ENCODE measurements at regions not wholly inside any gene's neighbourhood (a gene's known extent, or its start where the extent isn't known, plus 50 kb on each side); places are given as distances from the start of the nearest gene placed in this dataset.

DNA sequence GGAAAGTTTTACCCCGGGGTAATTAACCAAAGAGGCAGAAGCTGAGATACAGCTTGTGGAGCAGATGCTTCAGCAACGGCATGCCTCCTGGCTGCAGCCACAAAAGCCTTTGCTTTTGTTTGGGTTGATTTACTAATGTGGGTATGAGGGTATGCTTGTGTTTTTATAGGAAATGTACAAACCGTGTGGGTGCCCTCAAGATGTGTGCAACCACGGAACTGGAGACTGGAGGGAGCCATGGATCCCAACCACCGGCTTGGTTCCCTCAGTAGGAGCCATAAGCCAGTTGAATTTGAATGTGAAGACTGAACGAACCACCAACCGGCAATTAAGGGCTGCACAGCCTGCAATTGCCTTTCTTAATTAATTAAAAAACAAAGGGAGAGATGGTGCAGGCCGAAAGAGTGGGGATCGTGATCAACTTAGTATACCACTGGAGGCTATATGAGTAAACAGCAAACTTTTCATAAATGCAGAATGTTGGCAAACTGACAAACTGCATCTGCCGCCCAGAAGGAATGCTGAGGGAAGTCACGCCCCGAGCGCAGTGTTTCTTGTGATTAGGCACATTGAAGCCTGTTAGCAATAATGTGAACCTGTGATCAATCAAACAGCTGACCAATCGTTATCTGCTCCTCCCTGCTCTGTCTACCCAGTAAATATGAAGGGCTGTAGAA is 104.1 kb downstream of the DISP1 start:
- intact Hi-C loops (cut with micrococcal nuclease) (no loop called here), dilution Hi-C loops (cut with MboI; ENCODE audit: extremely low pct_ligation_motif_present, low sequenced_read_pairs) (no loop called here)
- Histone ChIP-seq H2AFZ (ENCODE audit: low read depth, low read length) (no peak overlapping the region), H3K9me1 (replicated peaks; ENCODE audit: control insufficient read depth, extremely low read depth, insufficient read depth, low read length) (no peaks in the 10 kb centered on the region), H3K36me3 (ENCODE audit: control insufficient read depth in 2 of 2, extremely low read depth in 1 of 2, insufficient read depth in 2 of 2, low read length in 2 of 2) (no peaks in the 10 kb centered on the region), H4K20me1 (replicated peaks; ENCODE audit: control insufficient read depth, extremely low read depth, insufficient read depth, low read length) (no peaks in the 10 kb centered on the region), H3K27ac (ENCODE audit: insufficient read depth, low read depth, low read length) (no peak overlapping the region), H3K9me3 (replicated peaks; ENCODE audit: control insufficient read depth, insufficient read depth, low read length) (no peaks in the 10 kb centered on the region), H3K27me3 (ENCODE audit: control insufficient read depth in 2 of 2, insufficient read depth in 2 of 2, low read length in 2 of 2) (no peaks in the 10 kb centered on the region), H3K79me2 (ENCODE audit: control insufficient read depth, insufficient read depth, low read length) (no peaks in the 10 kb centered on the region), H3K4me3 (replicated peaks in 1 of 3; ENCODE audit: insufficient read depth in 1 of 3, low read depth in 1 of 3, low read length in 3 of 3) (no peak overlapping the region), H3K4me1 (ENCODE audit: control insufficient read depth, extremely low read depth, insufficient read depth, low read length) (peaks cover 6% of the 10 kb centered on the region), H3K4me2 (ENCODE audit: insufficient read depth, low read length) (no peak overlapping the region), H3K9ac (replicated peaks; ENCODE audit: extremely low read depth, insufficient read depth, low read length) (no peak overlapping the region)
- FAIRE-seq (no peak), DNase-seq (ENCODE audit: low read depth, low spot score) (no peak)
- TF ChIP-seq, protein P1, sequence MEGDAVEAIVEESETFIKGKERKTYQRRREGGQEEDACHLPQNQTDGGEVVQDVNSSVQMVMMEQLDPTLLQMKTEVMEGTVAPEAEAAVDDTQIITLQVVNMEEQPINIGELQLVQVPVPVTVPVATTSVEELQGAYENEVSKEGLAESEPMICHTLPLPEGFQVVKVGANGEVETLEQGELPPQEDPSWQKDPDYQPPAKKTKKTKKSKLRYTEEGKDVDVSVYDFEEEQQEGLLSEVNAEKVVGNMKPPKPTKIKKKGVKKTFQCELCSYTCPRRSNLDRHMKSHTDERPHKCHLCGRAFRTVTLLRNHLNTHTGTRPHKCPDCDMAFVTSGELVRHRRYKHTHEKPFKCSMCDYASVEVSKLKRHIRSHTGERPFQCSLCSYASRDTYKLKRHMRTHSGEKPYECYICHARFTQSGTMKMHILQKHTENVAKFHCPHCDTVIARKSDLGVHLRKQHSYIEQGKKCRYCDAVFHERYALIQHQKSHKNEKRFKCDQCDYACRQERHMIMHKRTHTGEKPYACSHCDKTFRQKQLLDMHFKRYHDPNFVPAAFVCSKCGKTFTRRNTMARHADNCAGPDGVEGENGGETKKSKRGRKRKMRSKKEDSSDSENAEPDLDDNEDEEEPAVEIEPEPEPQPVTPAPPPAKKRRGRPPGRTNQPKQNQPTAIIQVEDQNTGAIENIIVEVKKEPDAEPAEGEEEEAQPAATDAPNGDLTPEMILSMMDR (IDR thresholded peaks at IDR 0.05; ENCODE audit: extremely low read depth in 1 of 2, insufficient read depth in 1 of 2, low read depth in 1 of 2, low read length in 2 of 2) = no peak
- TF ChIP-seq GATA2 (IDR thresholded peaks at IDR 0.05; ENCODE audit: insufficient read depth, insufficient read length, low read depth, low read length) = no peak
- no peak for TF ChIP-seq POLR2A (IDR thresholded peaks at IDR 0.05; ENCODE audit: low read depth, low read length)
- no peak for TF ChIP-seq EZH2 (IDR thresholded peaks at IDR 0.05; ENCODE audit: borderline replicate concordance, low read depth, low read length, severe bottlenecking)
- TF ChIP-seq, protein P2, sequence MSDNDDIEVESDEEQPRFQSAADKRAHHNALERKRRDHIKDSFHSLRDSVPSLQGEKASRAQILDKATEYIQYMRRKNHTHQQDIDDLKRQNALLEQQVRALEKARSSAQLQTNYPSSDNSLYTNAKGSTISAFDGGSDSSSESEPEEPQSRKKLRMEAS (IDR thresholded peaks at IDR 0.05; ENCODE audit: insufficient read depth, insufficient read length) = no peak
- no TSS peak for BruUV-seq (replicated peaks)
- POLR2A ChIA-PET = no interaction called here
- CTCF ChIA-PET = no interaction called here

DNA sequence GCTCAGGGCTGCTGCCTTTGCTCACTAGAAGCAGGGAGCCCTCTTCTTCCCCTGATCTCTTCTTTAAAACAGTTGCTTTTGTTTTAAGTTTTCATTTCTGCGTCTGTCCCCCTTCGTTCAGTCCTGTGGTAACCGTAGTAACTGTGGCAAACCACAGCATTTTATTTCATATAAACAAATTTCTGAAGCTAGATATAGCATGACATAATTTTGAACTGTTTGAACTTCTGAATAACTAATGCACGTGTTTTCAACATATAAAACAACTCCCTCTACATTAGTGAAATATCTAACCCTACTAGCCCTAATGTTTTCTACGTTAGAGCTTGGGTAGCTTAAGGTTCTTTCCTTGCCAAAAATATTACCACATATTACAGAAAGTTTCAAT is 104.6 kb downstream of the DISP1 start:
- no TSS peak for BruUV-seq (replicated peaks)
- DNase-seq (ENCODE audit: low read depth, low spot score) = no peak
- Histone ChIP-seq H3K9me3 (replicated peaks; ENCODE audit: control insufficient read depth, insufficient read depth, low read length) (no peaks in the 10 kb centered on the region), H3K4me1 (ENCODE audit: control insufficient read depth, extremely low read depth, insufficient read depth, low read length) (peaks cover 6% of the 10 kb centered on the region), H3K79me2 (ENCODE audit: control insufficient read depth, insufficient read depth, low read length) (no peaks in the 10 kb centered on the region), H4K20me1 (replicated peaks; ENCODE audit: control insufficient read depth, extremely low read depth, insufficient read depth, low read length) (no peaks in the 10 kb centered on the region), H3K9ac (replicated peaks; ENCODE audit: extremely low read depth, insufficient read depth, low read length) (no peak overlapping the region), H3K36me3 (ENCODE audit: control insufficient read depth in 2 of 2, extremely low read depth in 1 of 2, insufficient read depth in 2 of 2, low read length in 2 of 2) (no peaks in the 10 kb centered on the region), H3K4me2 (ENCODE audit: insufficient read depth, low read length) (no peak overlapping the region), H3K27ac (ENCODE audit: insufficient read depth, low read depth, low read length) (no peak overlapping the region), H3K4me3 (replicated peaks in 1 of 3; ENCODE audit: insufficient read depth in 1 of 3, low read depth in 1 of 3, low read length in 3 of 3) (no peak overlapping the region), H3K27me3 (ENCODE audit: control insufficient read depth in 2 of 2, insufficient read depth in 2 of 2, low read length in 2 of 2) (no peaks in the 10 kb centered on the region), H3K9me1 (replicated peaks; ENCODE audit: control insufficient read depth, extremely low read depth, insufficient read depth, low read length) (no peaks in the 10 kb centered on the region), H2AFZ (ENCODE audit: low read depth, low read length) (no peak overlapping the region)
- dilution Hi-C loops (cut with MboI; ENCODE audit: extremely low pct_ligation_motif_present, low sequenced_read_pairs) = no loop called here
- FAIRE-seq = no peak
- POLR2A ChIA-PET = no interaction called here
- no peak for TF ChIP-seq GATA2 (IDR thresholded peaks at IDR 0.05; ENCODE audit: insufficient read depth, insufficient read length, low read depth, low read length)
- TF ChIP-seq, protein P1 (IDR thresholded peaks at IDR 0.05; ENCODE audit: extremely low read depth in 1 of 2, insufficient read depth in 1 of 2, low read depth in 1 of 2, low read length in 2 of 2) = no peak
- TF ChIP-seq, protein P2 (IDR thresholded peaks at IDR 0.05; ENCODE audit: insufficient read depth, insufficient read length) = no peak
- no peak for TF ChIP-seq FOS (IDR thresholded peaks at IDR 0.05; ENCODE audit: borderline replicate concordance, insufficient read depth, low read length)
- no peak for TF ChIP-seq MYC (IDR thresholded peaks at IDR 0.05; ENCODE audit: low read depth, low read length)
- CTCF ChIA-PET = no interaction called here
- intact Hi-C loops (cut with micrococcal nuclease) = no loop called here
